ENCODE measurements at regions not wholly inside any gene's neighbourhood (a gene's known extent, or its start where the extent isn't known, plus 50 kb on each side); places are given as distances from the start of the nearest gene placed in this dataset.

DNA sequence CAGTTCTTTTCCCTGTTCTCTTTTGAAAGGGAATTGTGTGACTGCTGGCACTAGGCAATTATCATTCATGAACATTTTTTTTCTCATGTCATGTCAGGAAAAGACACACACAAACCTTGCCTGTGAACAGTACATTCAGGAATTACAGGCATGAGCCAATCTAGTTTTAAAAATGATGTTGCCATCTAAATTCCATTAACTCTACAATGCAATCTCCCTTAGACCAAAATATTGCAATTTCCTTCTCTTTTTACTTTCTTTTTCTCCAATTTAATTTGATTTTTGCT lies 127.5 kb upstream of the STMND1 start:
- TF ChIP-seq GATA2 (IDR thresholded peaks at IDR 0.05; ENCODE audit: low read depth, low read length) (no peak), GATA3 (IDR thresholded peaks at IDR 0.05; ENCODE audit: low read depth, low read length) (no peak)
